Brain microvascular endothelial cell (primary cell): ENCODE measurements at regions not wholly inside any gene's neighbourhood (a gene's known extent, or its start where the extent isn't known, plus 50 kb on each side); places are given as distances from the start of the nearest gene placed in this dataset.

Experiments
- DNase-seq: peaks from one replicate; pipeline ENCODE4 v3.0.0-alpha.2; 2020
- H3K27ac ChIP-seq: fragments of 250-450 bp; sonication (Bioruptor Pico); 2 replicates; pipeline ENCODE4 v1.5.1; 2020; ENCODE audit warnings: mild to moderate bottlenecking, moderate library complexity
- H3K27me3 ChIP-seq: fragments of 250-450 bp; sonication (Bioruptor Pico); replicated peaks from 2 replicates; pipeline ENCODE4 v1.5.1; 2020; ENCODE audit warnings: mild to moderate bottlenecking
- H3K36me3 ChIP-seq: fragments of 250-450 bp; sonication (Bioruptor Pico); replicated peaks from 2 replicates; pipeline ENCODE4 v1.5.1; 2020; ENCODE audit warnings: mild to moderate bottlenecking
- H3K4me3 ChIP-seq: 2 replicates; pipeline ENCODE4 v1.5.1; 2011; ENCODE audit warnings: low read depth, mild to moderate bottlenecking, control low read depth, low read length, moderate library complexity
- in situ Hi-C: cut with HindIII; loops from 2 replicates; pipeline ENCODE4 v1.10.0; 2017; ENCODE audit warnings: low sequenced_read_pairs, low pct_ligation_motif_present
- TF ChIP-seq, protein P1 (sequence below): IDR thresholded peaks from 2 replicates; pipeline ENCODE4 v1.5.1; 2011; ENCODE audit warnings: low read depth, mild to moderate bottlenecking, moderate library complexity, low read length, control low read depth, inconsistent platforms; ENCODE audit errors: missing control alignments

DNA sequence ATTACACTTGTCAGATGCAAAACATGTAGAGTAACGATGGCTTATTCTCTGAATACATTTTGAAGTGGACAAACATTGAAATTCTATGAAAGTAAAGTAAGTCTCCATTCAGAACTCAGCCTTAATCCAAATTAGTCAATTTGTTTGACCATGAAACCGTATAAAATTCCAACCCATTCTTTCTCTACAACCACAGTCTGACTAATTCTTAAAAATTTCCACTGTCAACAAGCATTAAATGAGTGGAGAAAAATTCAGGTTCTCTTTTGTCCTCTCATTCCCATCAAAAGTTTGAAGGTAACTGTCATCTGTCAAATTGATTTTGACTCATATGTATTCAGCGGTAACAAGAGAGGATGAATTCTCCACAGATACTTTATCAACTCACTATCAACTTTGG, 1031.5 kb downstream of the SORCS1 start:
- Histone ChIP-seq H3K4me3 (no peak overlapping the region), H3K36me3 (no peaks in the 10 kb centered on the region), H3K27me3 (no peaks in the 10 kb centered on the region), H3K27ac (no peak overlapping the region)
- DNase-seq, result no peak
- TF ChIP-seq, protein P1, sequence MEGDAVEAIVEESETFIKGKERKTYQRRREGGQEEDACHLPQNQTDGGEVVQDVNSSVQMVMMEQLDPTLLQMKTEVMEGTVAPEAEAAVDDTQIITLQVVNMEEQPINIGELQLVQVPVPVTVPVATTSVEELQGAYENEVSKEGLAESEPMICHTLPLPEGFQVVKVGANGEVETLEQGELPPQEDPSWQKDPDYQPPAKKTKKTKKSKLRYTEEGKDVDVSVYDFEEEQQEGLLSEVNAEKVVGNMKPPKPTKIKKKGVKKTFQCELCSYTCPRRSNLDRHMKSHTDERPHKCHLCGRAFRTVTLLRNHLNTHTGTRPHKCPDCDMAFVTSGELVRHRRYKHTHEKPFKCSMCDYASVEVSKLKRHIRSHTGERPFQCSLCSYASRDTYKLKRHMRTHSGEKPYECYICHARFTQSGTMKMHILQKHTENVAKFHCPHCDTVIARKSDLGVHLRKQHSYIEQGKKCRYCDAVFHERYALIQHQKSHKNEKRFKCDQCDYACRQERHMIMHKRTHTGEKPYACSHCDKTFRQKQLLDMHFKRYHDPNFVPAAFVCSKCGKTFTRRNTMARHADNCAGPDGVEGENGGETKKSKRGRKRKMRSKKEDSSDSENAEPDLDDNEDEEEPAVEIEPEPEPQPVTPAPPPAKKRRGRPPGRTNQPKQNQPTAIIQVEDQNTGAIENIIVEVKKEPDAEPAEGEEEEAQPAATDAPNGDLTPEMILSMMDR, result no peak
- in situ Hi-C loops, result no loop called here

DNA sequence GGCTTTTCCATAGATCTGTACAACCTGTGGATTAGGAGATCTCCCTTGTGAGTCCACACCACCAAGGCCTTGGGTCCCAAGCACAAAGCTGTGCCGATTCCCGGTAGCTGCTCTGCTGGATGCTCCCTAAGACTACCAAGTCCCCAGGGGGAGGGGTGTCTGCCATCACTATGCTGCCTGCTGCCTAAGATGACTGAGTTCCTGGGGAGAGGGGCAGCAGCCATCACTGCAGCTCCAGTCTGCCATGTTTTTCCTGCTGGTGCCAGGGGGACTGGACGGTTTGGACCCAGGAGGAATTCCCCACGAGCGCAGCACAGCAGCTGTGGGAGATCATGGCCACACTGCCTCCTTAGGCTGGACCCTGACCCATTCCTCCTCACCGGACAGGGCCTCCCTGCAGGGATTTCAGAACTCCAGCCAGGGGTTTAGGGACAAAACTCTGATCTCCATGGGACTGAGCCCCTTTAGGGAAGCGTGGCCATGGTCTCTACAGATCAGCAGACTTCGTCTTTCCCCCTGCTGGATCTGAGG, 1049.8 kb downstream of the SORCS1 start:
- in situ Hi-C loops, result no loop called here
- TF ChIP-seq, protein P1, result no peak
- no peaks in the 10 kb centered on the region for H3K27me3 ChIP-seq
- no peak overlapping the region for H3K4me3 ChIP-seq
- H3K27ac ChIP-seq, result no peak overlapping the region
- DNase-seq, result no peak
- H3K36me3 ChIP-seq, result no peaks in the 10 kb centered on the region

DNA sequence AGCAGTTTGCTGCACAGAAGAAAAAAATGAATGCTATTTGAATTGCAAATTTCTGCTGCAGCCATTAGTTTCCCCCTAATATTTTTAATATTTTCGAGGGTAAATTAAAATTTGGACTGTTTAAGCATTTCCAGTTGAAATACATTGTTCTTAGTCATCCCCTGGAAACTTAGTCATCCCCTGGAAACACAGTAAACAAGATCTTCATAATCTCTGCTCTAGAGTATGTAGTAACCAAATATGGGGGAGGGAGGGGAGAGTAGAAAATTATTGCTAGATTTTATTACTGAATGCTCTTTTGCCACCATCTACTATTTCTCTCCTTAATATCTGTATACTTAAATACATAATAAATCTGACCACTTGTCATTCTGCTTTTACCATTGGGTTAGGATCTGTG, 1053.3 kb downstream of the SORCS1 start:
- Histone ChIP-seq H3K27ac (no peak overlapping the region), H3K4me3 (no peak overlapping the region), H3K27me3 (no peaks in the 10 kb centered on the region), H3K36me3 (no peaks in the 10 kb centered on the region)
- in situ Hi-C loops, result no loop called here
- TF ChIP-seq, protein P1, result no peak
- DNase-seq, result no peak

DNA sequence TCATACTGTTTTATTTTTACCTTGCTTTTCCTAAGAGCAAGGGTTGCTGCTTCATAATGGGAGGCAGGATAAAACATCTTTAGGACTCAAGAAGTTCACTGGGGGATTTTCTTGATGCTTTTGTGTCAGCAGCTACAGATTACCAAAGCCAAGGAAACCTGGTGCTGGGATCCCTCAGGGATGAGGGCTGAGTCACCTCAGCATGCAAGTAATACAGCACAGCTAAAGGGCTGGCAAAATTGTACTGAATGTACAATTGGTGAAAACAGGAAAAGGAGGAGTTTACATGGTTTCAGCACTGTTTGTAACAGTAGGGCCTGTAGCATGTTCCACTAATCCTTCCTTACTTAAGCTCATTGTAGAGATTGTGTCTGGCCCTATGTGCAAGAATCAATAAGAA, 1056.8 kb downstream of the SORCS1 start:
- in situ Hi-C loops, result no loop called here
- TF ChIP-seq, protein P1, result no peak
- no peaks in the 10 kb centered on the region for H3K27me3 ChIP-seq
- H3K27ac ChIP-seq, result no peak overlapping the region
- no peak overlapping the region for H3K4me3 ChIP-seq
- peak; percentile 7 for DNase-seq
- no peaks in the 10 kb centered on the region for H3K36me3 ChIP-seq

DNA sequence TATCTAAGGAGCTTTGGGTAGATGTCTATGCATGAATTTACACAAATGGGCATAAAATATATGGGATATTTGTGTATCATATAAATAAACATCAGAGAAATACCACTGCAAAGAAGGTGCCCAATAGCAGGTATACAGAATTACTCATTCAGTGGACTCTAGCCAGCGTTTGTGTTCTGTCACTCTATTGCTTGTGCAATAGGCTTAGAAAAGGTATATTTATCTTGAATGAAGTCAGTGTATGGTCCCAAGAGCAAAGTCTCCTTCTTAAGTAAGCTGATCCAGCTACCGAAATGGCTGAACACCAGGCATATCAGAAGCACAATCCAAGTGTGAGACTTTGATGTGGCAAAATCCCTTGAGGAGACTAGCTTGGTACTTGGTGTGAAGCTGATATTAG, 1058.4 kb downstream of the SORCS1 start:
- no peak overlapping the region for H3K4me3 ChIP-seq
- H3K36me3 ChIP-seq, result no peaks in the 10 kb centered on the region
- DNase-seq, result no peak
- H3K27ac ChIP-seq, result no peak overlapping the region
- no peaks in the 10 kb centered on the region for H3K27me3 ChIP-seq
- TF ChIP-seq, protein P1, result no peak
- in situ Hi-C loops, result no loop called here

DNA sequence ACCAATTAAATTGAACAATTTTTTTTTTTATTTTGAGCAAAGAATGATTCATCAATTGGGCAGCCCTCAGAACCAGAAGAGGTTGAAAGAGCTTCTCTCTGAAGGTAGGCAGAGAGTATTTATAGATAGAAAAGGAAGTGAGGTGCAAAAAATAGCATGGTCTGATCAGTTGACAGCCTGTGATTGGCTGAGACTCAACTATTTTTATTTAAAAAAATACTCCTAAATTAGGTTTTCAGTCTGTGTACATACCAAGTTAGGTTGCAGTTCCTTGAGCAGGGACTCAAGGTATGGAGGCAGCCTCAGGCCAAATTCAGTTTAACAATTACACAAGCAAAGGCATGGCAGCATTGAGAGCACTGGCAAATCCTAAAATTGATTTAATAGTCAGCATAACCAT, 1074.7 kb downstream of the SORCS1 start:
- in situ Hi-C loops, result no loop called here
- Histone ChIP-seq H3K27ac (no peak overlapping the region), H3K27me3 (no peaks in the 10 kb centered on the region), H3K36me3 (no peaks in the 10 kb centered on the region), H3K4me3 (no peak overlapping the region)
- no peak for DNase-seq
- TF ChIP-seq, protein P1, result no peak
